Tibial artery (tissue), 4 donors: ENCODE measurements at regions not wholly inside any gene's neighbourhood (a gene's known extent, or its start where the extent isn't known, plus 50 kb on each side); places are given as distances from the start of the nearest gene placed in this dataset.
"Not testable (repeated sequence)": the region's sequence is repeated elsewhere in the genome, so short reads cannot be mapped to it uniquely, and the experiment has no call there.

ENCODE experiments used
- DNase-seq, 2 donors: peaks; one replicate each; pipeline ENCODE4 v3.0.0-alpha.2; 2019
- H3K27ac ChIP-seq, 2 donors: fragments of 200-600 bp; sonication (generic) in 1 of 2; 1 replicate in 1 of 2; 2 replicates in 1 of 2; pipeline ENCODE4 v1.5.1; 2018 to 2019; ENCODE audit warnings: mild to moderate bottlenecking in 1 of 2
- H3K27me3 ChIP-seq, 2 donors: fragments of 200-600 bp; sonication (generic) in 1 of 2; one replicate each; pipeline versions ENCODE4 v1.5.1 to v1.6.0; 2016 to 2019
- H3K36me3 ChIP-seq, 3 donors: fragments of 200-600 bp; sonication (generic) in 2 of 3; one replicate each; pipeline ENCODE4 v1.5.1; 2016 to 2019; ENCODE audit warnings: mild to moderate bottlenecking in 2 of 3
- H3K4me1 ChIP-seq, 4 donors: fragments of 200-600 bp; sonication (generic) in 2 of 4; 1 replicate in 3 of 4; 2 replicates in 1 of 4; pipeline ENCODE4 v1.5.1; 2016 to 2019
- H3K4me3 ChIP-seq, 2 donors: fragments of 200-600 bp; sonication (generic) in 1 of 2; 1 replicate in 1 of 2; 2 replicates in 1 of 2; pipeline ENCODE4 v1.5.1; 2018 to 2019; ENCODE audit warnings: mild to moderate bottlenecking in 2 of 2
- H3K9me3 ChIP-seq, 3 donors: fragments of 200-600 bp; sonication (generic) in 1 of 3; one replicate each; pipeline ENCODE4 v1.5.1; 2016 to 2019
- CTCF ChIP-seq, 2 experiments: fragments of 200-600 bp in 1 of 2; fragments of 450-650 bp in 1 of 2; IDR thresholded peaks; one replicate each; pipeline ENCODE4 v1.5.1; 2017 to 2019; ENCODE audit warnings: antibody characterized with exemption in 2 of 2, mild to moderate bottlenecking in 1 of 2, moderate library complexity in 1 of 2
- intact Hi-C: fragments of 100-400 bp; cut with DNase I; formaldehyde crosslinking; loops from one replicate; pipeline ENCODE4 v1.15.0; 2023; ENCODE audit warnings: low total_unique reads

GRCh38 chr3:189014526-189014925 lies 157.2 kb upstream of the TPRG1 start:
- no peak overlapping the region for H3K27ac ChIP-seq
- peaks cover 0 to 8% (median 0%) of the 10 kb centered on the region in 3 donors for H3K9me3 ChIP-seq
- peaks cover 0 to 3% (median 0%) of the 10 kb centered on the region in 3 donors for H3K36me3 ChIP-seq
- H3K4me1 ChIP-seq, result no peaks in the 10 kb centered on the region
- DNase-seq, result no peak
- H3K4me3 ChIP-seq, result no peak overlapping the region
- no peak for TF ChIP-seq CTCF (IDR thresholded peaks at IDR 0.05)
- no peaks in the 10 kb centered on the region for H3K27me3 ChIP-seq
- intact Hi-C loops, result no loop called here

GRCh38 chr3:189022576-189023466 lies 148.9 kb upstream of the TPRG1 start:
- H3K27ac ChIP-seq, intact Hi-C loops, H3K9me3 ChIP-seq, H3K4me1 ChIP-seq, H3K4me3 ChIP-seq, H3K36me3 ChIP-seq, H3K27me3 ChIP-seq, DNase-seq: not testable (repeated sequence)

- Histone ChIP-seq H3K27me3 (no peaks in the 10 kb centered on the region), H3K4me3 (no peak overlapping the region), H3K36me3 (peaks cover 0 to 9% (median 0%) of the 10 kb centered on the region in 3 donors), H3K27ac (no peak overlapping the region), H3K4me1 (no peaks in the 10 kb centered on the region), H3K9me3 (no peaks in the 10 kb centered on the region)
- TF ChIP-seq CTCF (IDR thresholded peaks at IDR 0.05), result no peak
- DNase-seq, result no peak
- intact Hi-C loops, result no loop called here
These were observed 145.9 kb upstream of the TPRG1 start for GRCh38 chr3:189025866-189026265.

- no peaks in the 10 kb centered on the region for H3K27me3 ChIP-seq
- peaks cover 0 to 9% (median 0%) of the 10 kb centered on the region in 3 donors for H3K36me3 ChIP-seq
- no peak overlapping the region for H3K4me3 ChIP-seq
- H3K4me1 ChIP-seq, result no peaks in the 10 kb centered on the region
- TF ChIP-seq CTCF (IDR thresholded peaks at IDR 0.05), result no peak
- intact Hi-C loops, result no loop called here
- no peak for DNase-seq
- no peak overlapping the region for H3K27ac ChIP-seq
- H3K9me3 ChIP-seq, result no peaks in the 10 kb centered on the region
These were observed 144.1 kb upstream of the TPRG1 start for GRCh38 chr3:189027626-189028155.

GRCh38 chr3:189038773-189039745 lies 132.7 kb upstream of the TPRG1 start:
- Histone ChIP-seq H3K9me3 (no peaks in the 10 kb centered on the region), H3K27ac (no peak overlapping the region), H3K4me1 (peaks cover 0 to 3% (median 0%) of the 10 kb centered on the region in 4 donors), H3K36me3 (no peaks in the 10 kb centered on the region), H3K4me3 (no peak overlapping the region), H3K27me3 (no peaks in the 10 kb centered on the region)
- intact Hi-C loops, result no loop called here
- DNase-seq, result no peak
- no peak for TF ChIP-seq CTCF (IDR thresholded peaks at IDR 0.05)
